OCI-LY3 (cell line): ENCODE measurements at regions not wholly inside any gene's neighbourhood (a gene's known extent, or its start where the extent isn't known, plus 50 kb on each side); places are given as distances from the start of the nearest gene placed in this dataset.
"Not testable (repeated sequence)": the region's sequence is repeated elsewhere in the genome, so short reads cannot be mapped to it uniquely, and the experiment has no call there.

Experiments
- H2AFZ ChIP-seq: fragments of 200-600, 300-600 bp; shearing (Covaris generic); 2 replicates; pipeline ENCODE4 v1.6.0; 2014; ENCODE audit warnings: antibody characterized with exemption, low read depth, low read length
- H3K27ac ChIP-seq: fragments of 200-600, 300-600 bp; sonication (generic); 2 replicates; pipeline ENCODE4 v1.5.1; 2014; ENCODE audit warnings: mild to moderate bottlenecking, low read length, moderate library complexity, mixed read lengths
- H3K27me3 ChIP-seq: fragments of 200-600, 300-600 bp; sonication (generic); 2 replicates; pipeline ENCODE4 v1.6.1; 2014; ENCODE audit warnings: low read depth, low read length, mixed read lengths
- H3K36me3 ChIP-seq: fragments of 200-600, 300-600 bp; sonication (generic); replicated peaks from 2 replicates; pipeline ENCODE3; 2014; ENCODE audit warnings: low read depth, low read length, mixed read lengths
- H3K4me1 ChIP-seq: fragments of 300-600, 200-600 bp; sonication (generic); 2 replicates; pipeline ENCODE4 v1.6.1; 2014; ENCODE audit warnings: low read length, mixed read lengths
- H3K4me2 ChIP-seq: fragments of 200-600, 300-600 bp; sonication (generic); 2 replicates; pipeline ENCODE4 v1.6.1; 2014; ENCODE audit warnings: low read length, mixed read lengths
- H3K4me3 ChIP-seq: fragments of 300-600, 200-600 bp; sonication (generic); 2 replicates; pipeline ENCODE4 v1.5.1; 2014; ENCODE audit warnings: antibody characterized with exemption, mild to moderate bottlenecking, low read length, moderate library complexity
- H3K79me2 ChIP-seq: fragments of 300-600, 200-600 bp; shearing (Covaris generic); 2 replicates; pipeline ENCODE4 v1.6.1; 2014; ENCODE audit warnings: mild to moderate bottlenecking, low read length, mixed read lengths
- H3K9ac ChIP-seq: fragments of 300-600, 200-600 bp; shearing (Covaris generic); 2 replicates; pipeline ENCODE4 v1.6.0; 2014; ENCODE audit warnings: mild to moderate bottlenecking, low read length, moderate library complexity
- H3K9me3 ChIP-seq: fragments of 200-600, 300-600 bp; shearing (Covaris generic); 2 replicates; pipeline ENCODE4 v1.6.1; 2014; ENCODE audit warnings: low read length, mixed read lengths; ENCODE audit not compliant: insufficient read depth
- H4K20me1 ChIP-seq: fragments of 200-600, 300-600 bp; sonication (generic); 2 replicates; pipeline ENCODE4 v1.6.1; 2016; ENCODE audit warnings: low read length, mixed read lengths; ENCODE audit not compliant: insufficient read depth
- EZH2phosphoT487 ChIP-seq: fragments of 200-600 bp; shearing (Covaris generic); IDR thresholded peaks from 2 replicates; pipeline ENCODE4 v1.6.1; 2018; ENCODE audit warnings: antibody characterized with exemption, mixed run types, low read depth
- TF ChIP-seq, protein P1 (sequence below): fragments of 200-600, 300-600 bp; sonication (generic); IDR thresholded peaks from 2 replicates; pipeline ENCODE4 v1.5.1; 2014; ENCODE audit warnings: antibody characterized with exemption, low read length, low read depth

DNA sequence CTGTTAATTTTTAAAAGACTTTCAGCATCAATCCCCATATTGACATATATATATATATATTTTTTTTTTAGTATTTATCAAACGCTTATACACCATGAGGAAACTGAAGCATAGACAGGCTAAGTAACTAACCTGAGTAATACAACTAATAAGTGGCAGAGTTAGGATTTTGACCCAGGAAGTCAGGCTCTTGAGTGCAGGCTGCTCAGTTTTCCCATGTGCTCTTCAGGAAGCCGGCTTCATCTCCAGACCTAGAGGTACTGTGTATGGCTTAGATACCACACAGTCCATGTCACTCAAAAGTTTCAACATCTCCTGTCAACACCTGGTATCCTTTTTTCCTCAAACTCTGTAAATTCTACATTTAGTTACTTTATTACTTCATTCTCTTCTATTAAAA lies 841.7 kb upstream of the ACVR2A start:
- Histone ChIP-seq H4K20me1 (no peaks in the 10 kb centered on the region), H3K9ac (no peak overlapping the region), H3K27me3 (no peaks in the 10 kb centered on the region), H3K4me3 (no peak overlapping the region), H3K4me2 (no peak overlapping the region), H3K9me3 (no peaks in the 10 kb centered on the region), H3K4me1 (no peaks in the 10 kb centered on the region), H3K36me3 (no peaks in the 10 kb centered on the region), H3K79me2 (no peaks in the 10 kb centered on the region), H2AFZ (no peak overlapping the region), H3K27ac (no peak overlapping the region)
- TF ChIP-seq, protein P1, sequence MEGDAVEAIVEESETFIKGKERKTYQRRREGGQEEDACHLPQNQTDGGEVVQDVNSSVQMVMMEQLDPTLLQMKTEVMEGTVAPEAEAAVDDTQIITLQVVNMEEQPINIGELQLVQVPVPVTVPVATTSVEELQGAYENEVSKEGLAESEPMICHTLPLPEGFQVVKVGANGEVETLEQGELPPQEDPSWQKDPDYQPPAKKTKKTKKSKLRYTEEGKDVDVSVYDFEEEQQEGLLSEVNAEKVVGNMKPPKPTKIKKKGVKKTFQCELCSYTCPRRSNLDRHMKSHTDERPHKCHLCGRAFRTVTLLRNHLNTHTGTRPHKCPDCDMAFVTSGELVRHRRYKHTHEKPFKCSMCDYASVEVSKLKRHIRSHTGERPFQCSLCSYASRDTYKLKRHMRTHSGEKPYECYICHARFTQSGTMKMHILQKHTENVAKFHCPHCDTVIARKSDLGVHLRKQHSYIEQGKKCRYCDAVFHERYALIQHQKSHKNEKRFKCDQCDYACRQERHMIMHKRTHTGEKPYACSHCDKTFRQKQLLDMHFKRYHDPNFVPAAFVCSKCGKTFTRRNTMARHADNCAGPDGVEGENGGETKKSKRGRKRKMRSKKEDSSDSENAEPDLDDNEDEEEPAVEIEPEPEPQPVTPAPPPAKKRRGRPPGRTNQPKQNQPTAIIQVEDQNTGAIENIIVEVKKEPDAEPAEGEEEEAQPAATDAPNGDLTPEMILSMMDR = no peak
- TF ChIP-seq EZH2phosphoT487 = no peak

DNA sequence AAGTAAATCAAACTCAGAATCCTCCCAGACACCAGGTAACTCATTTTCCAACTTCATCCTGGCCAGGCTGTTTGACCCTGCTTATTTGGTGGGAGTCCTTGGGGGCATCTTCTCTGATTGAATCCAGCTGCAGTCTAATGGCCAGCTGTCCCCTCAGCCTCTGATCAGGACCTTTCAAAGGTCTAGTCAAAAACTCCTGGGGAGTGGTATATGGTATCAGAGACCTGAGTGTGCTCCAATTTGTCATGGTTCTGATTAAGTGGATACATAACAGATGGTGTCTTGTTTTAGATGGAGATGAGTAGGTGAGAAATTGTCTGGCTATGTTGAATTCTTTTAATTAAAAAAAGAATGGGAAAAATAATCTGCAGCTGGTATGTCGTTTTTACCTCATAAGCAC lies 842.6 kb upstream of the ACVR2A start:
- Histone ChIP-seq H3K79me2 (no peaks in the 10 kb centered on the region), H3K9ac (no peak overlapping the region), H3K27ac (no peak overlapping the region), H3K4me1 (no peaks in the 10 kb centered on the region), H3K4me2 (no peak overlapping the region), H3K36me3 (no peaks in the 10 kb centered on the region), H3K9me3 (no peaks in the 10 kb centered on the region), H3K27me3 (no peaks in the 10 kb centered on the region), H2AFZ (no peak overlapping the region), H4K20me1 (no peaks in the 10 kb centered on the region), H3K4me3 (no peak overlapping the region)
- TF ChIP-seq EZH2phosphoT487 = no peak
- TF ChIP-seq, protein P1 = no peak

DNA sequence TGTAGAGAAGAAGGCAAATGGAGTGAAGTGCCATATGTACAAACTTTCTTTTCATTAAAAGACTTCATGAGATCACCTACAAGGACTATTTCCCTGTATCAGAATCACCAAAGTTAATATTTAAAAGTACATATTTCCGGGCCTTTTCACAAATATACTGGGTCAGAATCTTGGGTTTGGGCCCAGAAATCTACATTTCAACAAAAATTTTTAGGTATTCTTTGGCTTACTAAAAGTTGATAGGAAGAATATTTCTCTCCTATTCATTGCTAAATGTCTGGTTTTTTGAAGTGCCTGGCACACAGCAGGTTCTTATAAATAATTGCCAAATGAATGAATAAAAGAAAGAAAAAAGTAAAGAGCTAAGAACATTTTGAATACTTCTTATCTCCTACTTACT lies 843.8 kb upstream of the ACVR2A start:
- no peaks in the 10 kb centered on the region for H3K79me2 ChIP-seq

DNA sequence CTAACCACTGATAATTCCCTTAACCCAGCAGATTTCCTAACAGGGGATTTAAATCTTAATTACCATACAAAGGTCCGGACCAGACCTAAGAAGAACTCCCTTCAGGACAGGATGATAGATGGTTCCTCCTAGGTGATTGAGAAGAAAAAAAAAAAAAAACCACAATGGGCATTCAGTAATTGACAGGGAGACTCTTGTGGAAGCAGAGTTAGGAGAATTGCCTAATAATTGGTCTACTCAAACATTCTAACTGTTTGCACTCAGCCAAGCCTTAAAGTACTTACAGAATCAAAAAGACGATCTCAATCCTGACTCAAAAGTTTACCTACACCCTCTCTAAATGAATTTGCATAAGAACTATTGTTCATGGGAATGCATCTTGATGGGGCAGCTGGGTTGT lies 844.7 kb upstream of the ACVR2A start:
- H3K36me3 ChIP-seq, H3K27me3 ChIP-seq, H3K9me3 ChIP-seq, H3K4me2 ChIP-seq, H4K20me1 ChIP-seq, H3K27ac ChIP-seq, H3K79me2 ChIP-seq, H2AFZ ChIP-seq, H3K4me1 ChIP-seq, H3K4me3 ChIP-seq, H3K9ac ChIP-seq: not testable (repeated sequence)

More for the DNA sequence above, 843.8 kb upstream of the ACVR2A start:
- TF ChIP-seq EZH2phosphoT487 = no peak
- TF ChIP-seq, protein P1 = no peak
- Histone ChIP-seq H3K4me3 (no peak overlapping the region), H4K20me1 (no peaks in the 10 kb centered on the region), H3K4me2 (no peak overlapping the region), H3K36me3 (no peaks in the 10 kb centered on the region), H3K9me3 (no peaks in the 10 kb centered on the region), H3K27me3 (no peaks in the 10 kb centered on the region), H3K4me1 (no peaks in the 10 kb centered on the region), H3K9ac (no peak overlapping the region), H3K27ac (no peak overlapping the region), H2AFZ (no peak overlapping the region)

DNA sequence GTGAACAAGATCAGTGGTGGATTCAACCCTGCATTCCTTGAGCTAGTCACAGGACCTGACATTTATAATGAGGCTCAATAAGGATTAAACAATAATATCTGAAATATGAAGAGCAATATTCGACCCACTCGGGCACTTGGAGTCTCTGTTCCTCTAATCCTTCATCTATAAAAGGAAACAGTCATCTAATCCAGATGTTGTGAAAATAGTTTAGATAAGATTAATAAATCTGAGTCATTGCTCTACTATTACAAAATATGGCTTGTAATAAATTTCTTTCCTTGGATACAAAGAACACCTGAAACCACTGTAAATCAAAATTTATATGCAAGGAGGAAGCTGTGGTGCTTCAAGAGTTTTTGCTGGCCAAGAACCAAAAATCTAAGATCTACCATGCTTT lies 846.9 kb upstream of the ACVR2A start:
- TF ChIP-seq, protein P1 = no peak
- TF ChIP-seq EZH2phosphoT487 = no peak

More for the DNA sequence above, 846.9 kb upstream of the ACVR2A start:
- Histone ChIP-seq H3K9ac (no peak overlapping the region), H2AFZ (no peak overlapping the region), H3K27me3 (no peaks in the 10 kb centered on the region), H3K9me3 (no peaks in the 10 kb centered on the region), H3K4me2 (no peak overlapping the region), H3K79me2 (no peaks in the 10 kb centered on the region), H3K4me1 (no peaks in the 10 kb centered on the region), H3K36me3 (no peaks in the 10 kb centered on the region), H4K20me1 (no peaks in the 10 kb centered on the region), H3K4me3 (no peak overlapping the region), H3K27ac (no peak overlapping the region)
